HG02973 (cell line): ENCODE measurements at regions not wholly inside any gene's neighbourhood (a gene's known extent, or its start where the extent isn't known, plus 50 kb on each side); places are given as distances from the start of the nearest gene placed in this dataset.
"Not testable (repeated sequence)": the region's sequence is repeated elsewhere in the genome, so short reads cannot be mapped to it uniquely, and the experiment has no call there.

Experiments
- ATAC-seq: cut with Tn5 transposase; IDR thresholded peaks from one replicate; pipeline ENCODE4 v1.9.1; 2021; ENCODE audit warnings: moderate library complexity; ENCODE audit not compliant: unreplicated experiment

- ATAC-seq = no peak
Observed at GRCh38 chr3:95670765-95671164, 1143.6 kb upstream of the EPHA6 start.

GRCh38 chr3:95673215-95673614 lies 1141.2 kb upstream of the EPHA6 start:
- no peak for ATAC-seq

GRCh38 chr3:95705786-95706418 lies 1108.5 kb upstream of the EPHA6 start:
- ATAC-seq = peak; percentile 66

- ATAC-seq = no peak
Observed at GRCh38 chr3:95707268-95707667, 1107.1 kb upstream of the EPHA6 start.

- ATAC-seq = no peak
Observed at GRCh38 chr3:95710684-95711083, 1103.7 kb upstream of the EPHA6 start.

- ATAC-seq = no peak
Observed at GRCh38 chr3:95711789-95712188, 1102.6 kb upstream of the EPHA6 start.

- ATAC-seq = no peak
Observed at GRCh38 chr3:95715128-95715527, 1099.3 kb upstream of the EPHA6 start.

- ATAC-seq = no peak
Observed at GRCh38 chr3:95717048-95717447, 1097.3 kb upstream of the EPHA6 start.

GRCh38 chr3:95718168-95718567 lies 1096.2 kb upstream of the EPHA6 start:
- no peak for ATAC-seq

GRCh38 chr3:95719481-95719880 lies 1094.9 kb upstream of the EPHA6 start:
- no peak for ATAC-seq

- peak; percentile 78 for ATAC-seq
Observed at GRCh38 chr3:95721938-95722337, 1092.5 kb upstream of the EPHA6 start.

GRCh38 chr3:95725770-95726169 lies 1088.6 kb upstream of the EPHA6 start:
- ATAC-seq = no peak

- ATAC-seq = no peak
Observed at GRCh38 chr3:95731753-95732152, 1082.6 kb upstream of the EPHA6 start.

GRCh38 chr3:95733336-95733735 lies 1081.1 kb upstream of the EPHA6 start:
- no peak for ATAC-seq

GRCh38 chr3:95738045-95738444 lies 1076.3 kb upstream of the EPHA6 start:
- ATAC-seq = no peak

GRCh38 chr3:95744896-95745295 lies 1069.5 kb upstream of the EPHA6 start:
- not testable (repeated sequence) for ATAC-seq

- no peak for ATAC-seq
Observed at GRCh38 chr3:95750097-95750496, 1064.3 kb upstream of the EPHA6 start.

GRCh38 chr3:95751509-95751908 lies 1062.9 kb upstream of the EPHA6 start:
- no peak for ATAC-seq

GRCh38 chr3:95752199-95752598 lies 1062.2 kb upstream of the EPHA6 start:
- ATAC-seq = no peak

GRCh38 chr3:95758707-95759106 lies 1055.7 kb upstream of the EPHA6 start:
- no peak for ATAC-seq

GRCh38 chr3:95759614-95760301 lies 1054.6 kb upstream of the EPHA6 start:
- no peak for ATAC-seq

GRCh38 chr3:95775486-95776094 lies 1038.8 kb upstream of the EPHA6 start:
- ATAC-seq = no peak
